ENCODE measurements at regions not wholly inside any gene's neighbourhood (a gene's known extent, or its start where the extent isn't known, plus 50 kb on each side); places are given as distances from the start of the nearest gene placed in this dataset.

- CTCF ChIA-PET, result no interaction called here
- H3K27me3 Mint-ChIP-seq, result peaks cover 14% of the 10 kb centered on the region
These were observed 922.8 kb upstream of the EEF2KMT start for GRCh38 chr16:6020162-6020985.

GRCh38 chr16:6019490-6019991 is 921.9 kb upstream of the EEF2KMT start:
- Mint-ChIP-seq H3K9me3 (peaks cover 5% of the 10 kb centered on the region), H3K27ac (no peak overlapping the region), H3K4me3 (no peak overlapping the region), H3K36me3 (ENCODE audit: low read depth) (no peaks in the 10 kb centered on the region), H3K4me1 (ENCODE audit: low read depth) (no peaks in the 10 kb centered on the region), H3K27me3 (peaks cover 14% of the 10 kb centered on the region)
- no peak for ATAC-seq
- intact Hi-C loops (cut with micrococcal nuclease), result no loop called here
- ChIA-PET POLR2A (no interaction called here), CTCF (no interaction called here)
- no peak for DNase-seq
- TF ChIP-seq, protein P1, sequence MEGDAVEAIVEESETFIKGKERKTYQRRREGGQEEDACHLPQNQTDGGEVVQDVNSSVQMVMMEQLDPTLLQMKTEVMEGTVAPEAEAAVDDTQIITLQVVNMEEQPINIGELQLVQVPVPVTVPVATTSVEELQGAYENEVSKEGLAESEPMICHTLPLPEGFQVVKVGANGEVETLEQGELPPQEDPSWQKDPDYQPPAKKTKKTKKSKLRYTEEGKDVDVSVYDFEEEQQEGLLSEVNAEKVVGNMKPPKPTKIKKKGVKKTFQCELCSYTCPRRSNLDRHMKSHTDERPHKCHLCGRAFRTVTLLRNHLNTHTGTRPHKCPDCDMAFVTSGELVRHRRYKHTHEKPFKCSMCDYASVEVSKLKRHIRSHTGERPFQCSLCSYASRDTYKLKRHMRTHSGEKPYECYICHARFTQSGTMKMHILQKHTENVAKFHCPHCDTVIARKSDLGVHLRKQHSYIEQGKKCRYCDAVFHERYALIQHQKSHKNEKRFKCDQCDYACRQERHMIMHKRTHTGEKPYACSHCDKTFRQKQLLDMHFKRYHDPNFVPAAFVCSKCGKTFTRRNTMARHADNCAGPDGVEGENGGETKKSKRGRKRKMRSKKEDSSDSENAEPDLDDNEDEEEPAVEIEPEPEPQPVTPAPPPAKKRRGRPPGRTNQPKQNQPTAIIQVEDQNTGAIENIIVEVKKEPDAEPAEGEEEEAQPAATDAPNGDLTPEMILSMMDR (IDR thresholded peaks at IDR 0.05), result no peak

More at GRCh38 chr16:6020162-6020985, 922.8 kb upstream of the EEF2KMT start:
- Mint-ChIP-seq H3K36me3 (ENCODE audit: low read depth) (no peaks in the 10 kb centered on the region), H3K9me3 (peaks cover 4% of the 10 kb centered on the region), H3K27ac (no peak overlapping the region), H3K4me3 (no peak overlapping the region), H3K4me1 (ENCODE audit: low read depth) (no peaks in the 10 kb centered on the region)
- POLR2A ChIA-PET, result no interaction called here
- DNase-seq (no peak), ATAC-seq (no peak)
- intact Hi-C loops (cut with micrococcal nuclease), result no loop called here
- TF ChIP-seq, protein P1 (IDR thresholded peaks at IDR 0.05), result no peak

- CTCF ChIA-PET, result no interaction called here
- Mint-ChIP-seq H3K9me3 (peaks cover 3% of the 10 kb centered on the region), H3K27me3 (peaks cover 14% of the 10 kb centered on the region), H3K36me3 (ENCODE audit: low read depth) (no peaks in the 10 kb centered on the region), H3K4me1 (ENCODE audit: low read depth) (no peaks in the 10 kb centered on the region), H3K4me3 (no peak overlapping the region), H3K27ac (no peak overlapping the region)
- intact Hi-C loops (cut with micrococcal nuclease), result no loop called here
- ATAC-seq, result no peak
- TF ChIP-seq, protein P1 (IDR thresholded peaks at IDR 0.05), result no peak
- POLR2A ChIA-PET, result no interaction called here
- DNase-seq, result no peak
These were observed 921.4 kb upstream of the EEF2KMT start for GRCh38 chr16:6018848-6019489.

GRCh38 chr16:6016530-6017184 is 919.1 kb upstream of the EEF2KMT start:
- intact Hi-C loops (cut with micrococcal nuclease), result no loop called here
- TF ChIP-seq, protein P1 (IDR thresholded peaks at IDR 0.05), result no peak
- H3K27ac Mint-ChIP-seq, result no peak overlapping the region
- peaks cover 14% of the 10 kb centered on the region for H3K27me3 Mint-ChIP-seq
- no peak for DNase-seq
- H3K36me3 Mint-ChIP-seq (ENCODE audit: low read depth), result no peaks in the 10 kb centered on the region
- no peak for ATAC-seq
- peaks cover 3% of the 10 kb centered on the region for H3K9me3 Mint-ChIP-seq
- no peaks in the 10 kb centered on the region for H3K4me1 Mint-ChIP-seq (ENCODE audit: low read depth)
- no peak overlapping the region for H3K4me3 Mint-ChIP-seq
- ChIA-PET CTCF (no interaction called here), POLR2A (no interaction called here)

All from activated CD8-positive, alpha-beta T cell treated with anti-CD3 and anti-CD28 coated beads for 36 hours (primary cell).